ENCODE measurements at regions not wholly inside any gene's neighbourhood (a gene's known extent, or its start where the extent isn't known, plus 50 kb on each side); places are given as distances from the start of the nearest gene placed in this dataset.
A peak's percentile ranks its signal among the peaks of the same experiment; 100 is the strongest.

- no peak for DNase-seq
Observed at GRCh38 chr3:147604136-147604535, 195.0 kb downstream of the ZIC1 start.

DNA sequence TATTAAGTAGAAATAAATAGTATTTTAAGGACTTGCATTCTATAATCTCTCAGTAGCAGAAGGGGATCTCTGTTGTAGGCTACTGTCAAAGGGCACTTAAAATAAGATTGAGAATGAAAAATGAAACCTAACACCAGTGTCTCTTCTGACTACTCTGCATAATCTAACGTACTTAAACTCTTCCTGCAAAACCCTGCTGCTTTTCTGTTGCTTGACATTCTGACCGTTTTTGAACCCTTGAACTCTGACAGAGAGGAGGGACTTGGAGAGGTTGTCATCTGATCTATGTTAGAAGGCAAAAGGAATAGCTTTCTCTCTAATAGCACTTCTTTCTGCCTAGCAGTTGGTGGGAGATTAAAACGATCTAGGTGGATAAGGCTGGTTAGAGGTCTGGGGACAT is 204.6 kb downstream of the ZIC1 start:
- DNase-seq, result no peak

DNA sequence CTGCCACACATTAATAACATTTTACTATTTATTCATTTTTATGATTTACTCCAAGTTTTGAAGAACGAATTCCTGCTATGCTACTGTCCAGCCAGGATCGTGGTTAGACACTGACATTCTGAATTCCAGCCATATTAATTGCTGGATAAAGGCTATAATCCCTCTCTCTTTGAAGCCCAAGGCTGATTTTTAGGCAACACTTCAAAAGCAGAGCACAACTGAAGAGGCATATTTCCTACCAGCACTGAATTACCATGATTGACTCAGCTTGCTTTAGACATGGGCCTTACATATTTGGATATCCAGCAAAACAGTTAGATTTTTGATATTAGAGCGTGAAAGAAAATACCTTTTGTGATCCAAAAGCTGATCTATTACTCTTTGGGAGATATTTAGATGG is 205.0 kb downstream of the ZIC1 start:
- no peak for DNase-seq

DNA sequence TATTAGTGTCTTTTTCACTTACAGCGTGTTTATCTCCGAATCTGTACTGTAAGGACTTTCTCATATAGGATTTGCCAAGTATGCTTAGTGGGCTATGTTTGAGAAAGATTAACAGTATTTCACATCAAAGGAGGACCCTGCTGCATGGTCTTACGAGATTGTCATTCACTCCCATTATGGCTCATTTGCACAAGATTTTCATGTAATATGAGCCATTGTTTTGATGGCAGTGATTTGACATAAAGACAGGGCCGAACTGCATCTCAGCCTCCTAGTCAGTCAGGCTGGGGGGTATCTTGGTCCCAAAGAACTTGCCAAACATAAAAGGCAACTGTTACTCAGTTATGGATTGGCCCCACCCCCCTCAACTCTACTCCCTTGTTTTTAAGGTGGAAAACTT is 205.9 kb downstream of the ZIC1 start:
- DNase-seq, result no peak

- peak in 1 of 2 experiments; percentile 25 for DNase-seq
Observed at GRCh38 chr3:147616998-147617619, 207.9 kb downstream of the ZIC1 start.

DNA sequence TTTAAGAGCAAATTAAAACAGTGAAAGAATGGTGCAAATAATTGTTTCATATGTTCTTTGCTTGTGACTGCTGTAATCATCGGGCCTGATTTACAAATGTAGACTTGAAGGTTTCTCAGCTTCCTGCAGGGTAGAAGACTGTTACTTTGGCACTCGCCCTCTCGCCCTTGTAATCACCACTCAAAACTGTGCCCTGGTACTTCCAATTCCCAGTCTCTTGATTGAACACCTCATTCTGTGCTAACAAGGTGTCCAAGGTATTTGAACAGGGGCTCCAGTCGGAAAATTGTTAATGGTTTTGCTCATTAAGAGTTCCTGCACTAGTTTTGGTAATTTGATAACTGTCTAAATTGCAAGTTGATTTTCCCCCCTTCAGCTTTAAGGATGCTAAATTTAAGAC is 209.5 kb downstream of the ZIC1 start:
- DNase-seq, result no peak

DNA sequence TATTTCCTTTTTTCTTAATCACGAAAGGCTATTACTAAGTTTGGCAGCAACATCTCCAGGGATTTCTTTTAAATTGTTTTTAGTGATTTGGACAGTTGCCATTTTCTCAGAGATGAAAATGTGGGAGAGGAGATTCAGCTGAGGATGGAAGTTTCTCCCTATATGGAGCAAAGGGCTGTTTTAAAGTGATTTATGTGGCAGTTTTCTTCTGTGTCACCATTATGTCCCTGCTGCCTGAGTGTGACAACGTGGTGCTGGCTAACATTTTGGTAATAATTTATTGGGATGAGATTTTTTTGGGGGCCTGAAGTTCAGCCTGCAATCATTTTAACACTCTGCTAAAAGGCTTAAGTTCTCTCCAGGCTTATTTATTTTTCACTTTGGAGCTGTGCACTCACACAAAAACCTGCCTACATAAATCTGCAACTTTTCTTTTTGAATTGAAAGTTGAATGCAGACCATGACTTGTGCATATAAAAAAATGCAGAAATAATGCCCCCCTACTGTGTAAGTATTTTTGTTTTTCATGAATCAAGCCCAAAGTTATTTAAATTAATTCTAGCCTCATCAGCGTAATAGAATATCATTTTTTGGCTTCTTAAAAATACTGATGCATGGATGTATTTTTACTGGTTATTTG is 210.9 kb downstream of the ZIC1 start:
- DNase-seq, result no peak

GRCh38 chr3:147620906-147621305 is 211.7 kb downstream of the ZIC1 start:
- no peak for DNase-seq

DNA sequence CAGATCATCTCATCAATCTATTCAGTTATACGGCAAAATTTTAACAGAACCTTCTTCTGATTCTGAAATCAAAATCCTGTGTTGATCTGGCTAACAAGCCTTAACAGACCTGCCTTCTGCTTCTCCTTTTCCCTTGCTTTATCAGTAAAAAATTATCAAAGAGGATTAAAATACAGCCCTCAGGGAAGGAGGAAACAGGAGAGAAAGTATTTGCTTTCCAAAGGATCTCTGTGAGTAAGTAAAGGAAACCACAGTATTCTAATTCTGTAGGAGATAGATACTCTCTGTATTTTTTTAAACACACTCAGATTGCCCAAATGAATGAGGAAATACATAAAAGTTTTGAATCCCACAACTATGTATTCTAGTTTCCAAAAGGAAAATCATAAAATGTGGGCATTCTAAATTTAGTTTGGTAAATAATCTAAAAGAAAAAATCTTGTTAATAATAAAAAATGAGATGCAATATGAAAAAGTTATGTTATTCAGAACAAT is 221.8 kb downstream of the ZIC1 start:
- DNase-seq, result no peak

DNA sequence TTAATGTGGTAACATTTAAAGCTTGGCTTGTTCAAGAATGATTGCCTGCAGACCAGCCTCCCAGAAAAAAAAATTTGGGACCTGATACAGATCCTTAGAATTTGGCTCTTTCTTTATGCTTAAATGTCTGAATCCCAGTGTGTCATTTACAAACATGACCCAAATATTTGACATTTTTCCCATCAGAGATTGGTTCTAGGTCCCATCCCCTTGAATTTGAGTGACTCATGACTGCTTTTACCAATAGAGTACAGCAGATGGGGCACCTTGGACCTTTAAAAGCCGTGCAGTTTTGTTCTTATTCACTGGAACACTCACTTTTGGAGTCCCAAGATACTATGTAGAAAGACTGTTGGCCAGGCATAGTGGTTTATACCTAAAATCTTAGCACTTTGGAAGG is 231.6 kb downstream of the ZIC1 start:
- no peak for DNase-seq

DNA sequence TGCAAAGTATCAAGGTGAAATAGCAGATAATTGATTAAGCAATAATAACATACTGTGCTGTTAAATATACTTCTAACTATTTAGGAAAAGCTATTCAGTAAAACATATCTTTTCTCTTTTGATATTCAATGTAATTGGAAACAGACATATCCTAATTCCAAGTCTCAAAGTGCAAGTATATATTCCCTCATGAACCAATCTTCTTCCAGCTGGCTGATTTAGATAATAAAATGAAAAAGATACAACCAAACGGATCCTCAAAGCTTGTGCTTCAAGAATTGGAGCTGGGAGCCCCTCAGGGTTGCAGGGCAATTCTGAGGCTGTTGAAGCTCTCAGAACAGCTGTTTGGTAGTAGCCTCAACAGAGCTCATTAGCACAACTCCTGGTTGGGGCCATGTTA is 236.6 kb downstream of the ZIC1 start:
- DNase-seq, result no peak

- no peak for DNase-seq
Observed at GRCh38 chr3:147649475-147649874, 240.3 kb downstream of the ZIC1 start.

- DNase-seq, result no peak
Observed at GRCh38 chr3:147651107-147651778, 242.1 kb downstream of the ZIC1 start.

DNA sequence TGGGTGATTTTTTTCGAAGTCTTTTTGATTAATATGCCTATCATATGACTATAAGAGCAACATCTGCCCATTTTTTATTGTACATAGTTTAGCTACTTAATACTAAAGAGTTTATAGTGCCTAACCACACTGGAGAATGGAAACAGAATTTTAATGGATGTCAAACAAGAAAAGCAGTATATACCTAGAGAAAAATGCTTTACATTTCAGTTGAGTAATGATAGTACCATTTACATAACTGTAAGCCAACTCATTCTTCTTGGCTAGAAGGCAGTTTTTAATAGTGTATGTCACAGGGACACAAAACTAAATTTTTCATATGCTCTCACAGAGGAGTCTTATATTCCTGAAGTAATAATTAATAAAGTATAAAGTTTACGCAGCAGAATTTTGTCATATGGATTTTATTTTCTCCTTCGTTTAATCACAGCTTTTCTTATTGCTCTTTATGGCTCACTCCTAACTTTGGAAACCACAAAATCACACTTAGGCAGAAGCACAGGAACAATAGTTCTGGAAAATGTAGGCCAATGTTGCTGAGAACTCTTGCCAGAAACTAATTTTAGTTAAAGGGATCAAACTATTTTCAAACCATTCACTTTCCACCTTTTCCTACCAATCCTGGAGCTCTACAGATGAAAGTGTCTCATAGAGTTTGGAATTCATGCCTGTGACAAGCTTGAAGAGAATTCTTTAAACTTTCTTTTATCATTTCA is 243.6 kb downstream of the ZIC1 start:
- DNase-seq, result no peak

- no peak for DNase-seq
Observed at GRCh38 chr3:147653367-147653923, 244.3 kb downstream of the ZIC1 start.

DNA sequence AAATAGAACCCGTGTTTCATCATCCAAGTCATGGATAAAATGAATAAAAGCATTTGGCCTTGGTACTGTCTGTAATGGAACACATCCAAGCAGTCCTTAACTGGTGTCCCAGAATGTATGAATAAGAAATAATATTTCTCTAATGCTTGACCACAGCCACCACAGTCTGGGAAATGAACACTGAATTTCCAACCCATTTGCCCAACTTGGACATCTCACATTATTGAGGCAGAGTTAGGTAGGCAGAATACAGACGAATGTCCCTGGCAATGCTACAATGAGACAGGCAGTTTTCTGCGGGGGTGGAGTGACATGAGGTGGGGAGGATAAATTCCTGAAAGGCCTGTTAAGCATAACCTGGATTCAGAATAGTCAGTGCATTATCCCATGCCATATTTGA is 245.7 kb downstream of the ZIC1 start:
- DNase-seq, result no peak

DNA sequence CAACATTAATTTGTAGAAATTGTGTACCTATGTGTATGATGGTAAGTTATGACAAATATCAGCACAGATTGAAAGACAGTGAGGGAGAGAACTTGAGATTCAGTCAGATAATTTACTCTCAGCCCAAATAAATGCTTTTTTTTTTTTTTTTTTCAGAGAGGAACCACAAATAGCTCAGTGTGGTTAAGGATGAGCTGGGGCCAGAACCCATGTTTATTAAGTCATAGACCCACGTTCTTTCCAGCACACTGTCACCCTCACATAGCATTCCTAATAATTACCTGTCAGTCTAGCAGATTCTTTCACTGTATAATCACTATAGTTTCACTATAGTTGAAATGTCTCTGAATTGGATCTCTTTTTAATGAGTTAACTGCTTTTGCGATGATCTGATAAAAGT is 246.1 kb downstream of the ZIC1 start:
- no peak for DNase-seq

DNA sequence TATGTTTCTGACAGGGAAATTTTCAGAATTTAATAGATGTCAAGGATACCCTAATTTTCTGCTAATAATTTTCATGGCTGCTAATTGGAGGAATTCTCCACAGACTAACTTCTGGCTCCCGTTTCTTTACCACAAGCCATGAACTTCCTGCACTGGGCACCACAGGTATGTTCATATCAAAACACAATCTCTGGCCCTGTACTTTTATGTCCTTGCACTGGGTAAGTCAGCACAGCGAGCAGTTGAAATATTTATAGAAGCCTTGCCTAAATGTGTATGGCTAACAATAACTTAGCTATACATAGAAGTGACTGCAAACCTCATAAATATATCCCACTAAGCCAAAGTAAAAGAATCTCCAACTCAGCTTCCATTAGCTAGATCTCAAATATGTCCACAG is 246.9 kb downstream of the ZIC1 start:
- no peak for DNase-seq

GRCh38 chr3:147661916-147662315 is 252.8 kb downstream of the ZIC1 start:
- no peak for DNase-seq

DNA sequence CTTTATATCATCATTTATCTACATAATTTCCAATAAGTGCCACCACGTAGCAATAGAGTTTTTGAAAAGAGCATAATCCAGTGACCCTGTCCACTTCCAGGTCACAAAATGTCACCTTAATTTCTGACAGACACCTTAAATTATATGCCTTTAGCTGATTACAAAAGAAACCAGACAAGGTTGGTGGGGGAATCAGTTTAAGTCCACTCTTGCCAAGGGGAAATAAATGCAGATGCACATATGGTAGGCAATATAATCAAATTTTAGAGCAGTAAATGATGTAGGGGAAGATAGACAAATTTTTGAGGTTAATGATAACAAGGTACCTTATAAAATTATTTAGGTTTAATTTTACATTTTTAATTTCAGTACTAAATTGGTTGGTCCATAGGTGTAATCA is 253.5 kb downstream of the ZIC1 start:
- no peak for DNase-seq

DNA sequence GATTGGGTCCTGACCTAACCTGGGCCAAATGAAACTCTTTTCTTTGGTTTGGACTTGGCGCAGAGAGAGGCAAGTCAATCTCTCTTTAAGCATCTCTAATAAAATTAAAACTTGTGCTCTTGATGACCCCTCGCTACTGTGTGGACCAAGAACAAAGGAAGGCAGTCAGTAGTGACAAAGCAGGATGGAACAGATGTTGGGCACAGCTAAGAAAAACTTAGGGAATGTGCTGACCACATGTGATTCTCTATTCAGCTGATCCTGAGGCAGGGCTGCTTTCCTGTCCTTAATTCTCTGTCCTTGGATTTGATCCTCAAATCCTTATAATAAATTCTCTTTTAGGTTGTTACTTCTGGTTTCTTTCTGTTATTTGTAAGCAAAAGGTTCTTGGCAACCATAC is 259.9 kb downstream of the ZIC1 start:
- no peak for DNase-seq

DNA sequence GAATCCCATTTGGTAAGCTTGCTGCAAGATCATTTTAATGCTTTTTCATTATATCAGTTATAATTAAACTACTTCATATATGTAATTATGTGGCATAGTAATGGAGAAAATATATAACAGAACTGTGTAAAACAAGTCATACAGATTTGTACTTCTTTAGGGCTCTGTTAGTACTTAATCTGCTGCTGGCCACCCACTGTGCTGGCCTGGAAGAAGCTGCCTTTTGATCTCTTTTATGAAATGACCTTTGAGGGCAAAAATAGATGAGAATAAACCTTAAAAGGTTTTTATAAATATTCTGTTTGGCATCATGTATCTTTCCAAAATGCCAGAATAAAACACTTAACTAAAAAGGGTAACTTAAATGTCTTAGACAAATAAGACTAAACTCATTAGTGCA is 262.9 kb downstream of the ZIC1 start:
- no peak for DNase-seq

- no peak for DNase-seq
Observed at GRCh38 chr3:147672436-147672835, 263.3 kb downstream of the ZIC1 start.
